NCI-H2171 (cell line): ENCODE measurements at regions not wholly inside any gene's neighbourhood (a gene's known extent, or its start where the extent isn't known, plus 50 kb on each side); places are given as distances from the start of the nearest gene placed in this dataset.
"Not testable (repeated sequence)": the region's sequence is repeated elsewhere in the genome, so short reads cannot be mapped to it uniquely, and the experiment has no call there.

Source experiments
- DNase-seq: peaks from one replicate; lab custom pipeline; 2025; lab: John Stamatoyannopoulos, UW

GRCh38 chr20:47983642-47984041 is 198.4 kb upstream of the SULF2 start:
- DNase-seq: not testable (repeated sequence)

DNA sequence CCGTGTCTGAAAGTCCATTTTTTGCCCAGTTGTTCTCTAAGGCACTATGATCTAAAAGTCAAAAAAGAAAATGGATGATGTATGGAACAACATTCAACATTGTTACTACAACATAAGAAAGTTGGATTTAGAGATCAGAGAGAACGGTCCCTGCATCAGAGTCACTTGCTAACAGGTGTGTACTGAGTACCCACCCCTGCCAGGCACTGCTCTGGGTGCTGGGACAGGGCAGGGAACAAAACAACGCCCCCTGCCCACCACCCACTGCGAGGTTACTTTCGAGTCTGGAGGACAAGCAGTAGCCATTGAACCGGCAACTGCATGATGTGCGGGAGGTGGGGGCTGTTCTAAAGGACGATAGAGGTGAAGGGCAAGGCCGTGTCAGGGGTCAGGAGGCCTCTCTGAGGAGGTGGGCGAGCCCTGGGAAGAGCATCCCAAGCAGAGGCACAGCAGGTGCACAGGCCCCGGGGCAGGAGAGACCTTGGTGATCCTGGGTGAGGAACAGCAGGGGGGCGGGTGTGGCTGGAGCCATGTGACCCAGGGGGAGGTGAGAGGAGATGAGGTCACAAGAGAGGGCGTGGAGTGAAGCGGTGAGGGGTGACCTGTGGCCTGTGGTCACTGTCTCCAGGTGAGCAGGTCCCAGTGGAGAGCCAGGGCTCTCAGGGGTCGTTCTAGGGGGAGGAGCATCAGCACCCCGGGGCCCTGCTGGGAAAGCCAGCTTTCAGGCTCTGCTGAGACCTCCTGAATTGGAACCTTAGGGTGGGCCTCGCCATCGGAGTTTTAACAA is 197.5 kb upstream of the SULF2 start:
- DNase-seq: no peak

DNA sequence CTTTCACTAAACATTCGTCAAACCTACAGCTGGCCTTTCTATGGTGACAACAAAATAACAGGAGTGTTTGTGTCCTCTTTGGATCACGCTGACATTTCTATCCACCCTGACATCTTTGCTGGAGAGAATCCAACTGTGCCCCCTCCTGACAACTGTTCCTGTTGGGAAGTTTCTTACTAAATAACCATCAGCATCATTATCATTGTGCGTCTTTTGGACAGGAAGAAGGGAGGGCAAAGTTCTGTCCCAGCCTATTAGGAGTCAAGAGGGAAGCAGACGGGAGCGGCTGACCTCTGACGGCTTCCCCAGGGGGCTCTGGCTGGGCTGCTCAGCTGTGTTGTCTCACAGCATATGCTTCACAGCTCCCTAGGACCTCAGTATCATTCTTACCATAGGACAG is 195.9 kb upstream of the SULF2 start:
- DNase-seq: no peak

DNA sequence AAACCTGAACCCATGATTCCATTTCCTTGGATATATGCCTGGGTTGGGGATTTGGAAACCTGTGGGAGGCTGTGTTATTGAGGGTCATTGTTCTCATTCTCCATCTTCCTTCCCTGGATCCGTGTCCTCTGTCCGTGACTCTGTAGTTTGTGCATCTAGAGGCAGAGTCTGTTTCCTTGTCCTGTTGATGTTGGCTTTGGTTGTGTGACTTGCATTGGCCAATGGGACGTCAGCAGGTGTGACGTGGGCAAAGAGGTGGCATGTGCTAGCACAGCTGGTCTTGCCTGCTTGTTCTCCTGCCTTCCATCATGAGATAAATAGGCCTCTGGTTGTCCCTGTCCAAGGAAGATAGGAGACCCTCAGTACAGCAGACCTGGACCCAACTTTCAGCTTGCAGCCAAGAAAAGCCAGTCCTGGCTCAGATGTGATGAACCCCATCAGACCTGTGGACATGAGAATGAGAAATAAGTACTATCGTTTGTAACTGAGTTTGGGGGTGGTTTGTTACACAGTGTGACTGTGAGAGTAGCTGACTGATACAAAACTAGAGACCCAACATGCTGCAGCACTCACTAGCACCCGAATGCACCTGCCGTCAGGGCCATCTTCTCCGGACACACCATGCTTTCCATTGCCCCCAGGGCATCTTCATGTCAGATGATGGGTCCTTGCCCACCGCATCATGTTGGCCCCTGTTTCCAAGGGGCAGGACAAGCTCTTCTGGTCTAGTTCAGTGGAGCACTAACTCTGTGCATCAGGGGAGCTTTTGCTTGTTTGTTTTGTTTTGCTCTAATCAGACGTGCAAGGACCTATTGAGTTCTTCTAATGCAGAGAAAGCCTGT is 195.3 kb upstream of the SULF2 start:
- no peak for DNase-seq

DNA sequence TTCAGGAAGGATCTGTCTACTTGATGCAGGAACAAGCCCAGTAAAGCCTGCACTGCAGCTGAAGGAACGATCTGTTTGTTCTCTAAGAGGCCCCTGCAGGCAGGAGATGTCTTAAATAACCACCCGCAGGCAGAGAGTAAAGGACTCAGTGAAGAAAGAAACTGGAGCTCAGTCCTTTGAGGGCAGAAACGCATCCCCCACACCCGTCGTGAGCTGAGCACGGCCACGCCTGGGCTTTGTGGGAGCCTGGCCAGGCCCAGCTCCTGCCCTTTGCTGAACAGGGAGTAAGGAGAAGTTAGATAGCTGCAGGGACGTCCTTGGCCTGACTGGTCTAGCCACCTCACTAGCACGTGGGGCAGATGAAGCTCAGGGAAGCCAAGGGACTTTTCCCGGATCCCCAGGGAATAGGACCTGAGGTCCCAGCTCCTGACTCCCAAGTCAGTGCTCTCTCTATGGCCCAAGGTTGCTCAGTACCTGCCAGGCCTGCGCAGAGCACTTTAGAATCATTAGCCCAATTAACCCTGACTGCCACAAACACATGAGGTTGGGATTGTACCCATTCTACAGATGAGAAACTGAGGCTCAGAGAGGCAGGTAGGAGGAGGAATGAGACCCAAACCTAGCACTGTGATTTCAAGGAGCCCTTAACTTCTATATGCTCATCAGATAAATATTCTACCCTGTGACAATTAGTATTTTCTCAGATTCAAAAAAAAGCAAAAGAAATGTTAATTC is 194.2 kb upstream of the SULF2 start:
- DNase-seq: not testable (repeated sequence)

- DNase-seq: not testable (repeated sequence)
Observed at GRCh38 chr20:47978428-47979120, 193.3 kb upstream of the SULF2 start.

DNA sequence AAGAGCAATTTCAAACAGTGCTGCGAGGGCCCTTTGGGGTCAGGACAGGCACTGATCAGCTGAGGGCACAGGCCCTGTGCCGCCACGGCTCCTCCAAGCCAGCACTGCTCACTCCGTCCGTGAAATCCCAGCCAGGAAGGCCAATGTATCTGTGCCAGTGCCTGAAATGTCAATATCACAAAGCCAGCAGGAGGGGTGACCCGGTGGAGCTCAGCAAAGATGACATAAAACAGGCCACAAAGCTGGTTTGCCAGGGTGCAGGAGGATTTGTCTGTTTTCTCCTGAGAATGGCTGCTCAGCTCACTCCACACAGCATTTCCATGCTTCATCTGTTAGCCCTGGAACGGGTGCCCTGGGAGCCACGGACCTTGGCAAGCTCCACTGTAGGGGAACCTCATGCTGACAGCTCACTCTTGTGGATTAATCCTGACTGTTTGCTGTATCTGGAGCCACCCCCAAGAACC is 192.5 kb upstream of the SULF2 start:
- not testable (repeated sequence) for DNase-seq

DNA sequence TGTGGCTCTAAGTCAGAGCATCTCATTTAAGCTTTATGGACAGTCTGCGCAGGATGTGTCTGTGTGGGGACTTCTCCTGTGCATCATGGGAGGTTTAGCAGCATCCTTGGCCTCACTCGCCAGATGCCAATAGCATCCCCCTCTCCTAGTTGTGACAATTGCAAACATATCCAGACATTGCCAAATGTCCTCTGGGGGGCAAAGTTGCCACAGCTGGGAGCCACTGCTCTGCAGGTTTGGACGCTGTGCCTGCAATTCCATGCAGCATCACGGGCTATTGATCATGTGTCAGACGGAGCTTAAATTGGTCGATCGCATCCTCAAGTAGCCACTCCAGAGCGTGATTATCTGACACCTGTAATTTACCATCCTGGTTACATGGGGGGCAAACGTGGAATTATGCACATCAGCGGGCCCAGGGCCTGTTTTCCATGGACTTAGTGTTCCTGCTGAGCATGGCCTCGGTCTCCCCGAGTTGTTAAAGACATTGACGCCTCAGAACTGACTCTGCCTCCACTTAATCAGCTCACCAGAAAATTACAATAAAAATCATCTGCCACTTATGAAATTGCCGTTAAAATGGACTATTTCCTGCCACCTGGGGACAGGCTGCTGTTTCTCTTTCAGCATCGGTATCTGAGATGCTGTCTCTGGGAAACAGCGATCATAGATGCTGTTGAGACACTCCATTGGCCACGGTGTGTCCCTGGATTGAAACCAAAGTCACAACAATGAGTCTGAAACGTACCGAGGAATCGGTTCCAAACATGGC is 191.9 kb upstream of the SULF2 start:
- not testable (repeated sequence) for DNase-seq

DNA sequence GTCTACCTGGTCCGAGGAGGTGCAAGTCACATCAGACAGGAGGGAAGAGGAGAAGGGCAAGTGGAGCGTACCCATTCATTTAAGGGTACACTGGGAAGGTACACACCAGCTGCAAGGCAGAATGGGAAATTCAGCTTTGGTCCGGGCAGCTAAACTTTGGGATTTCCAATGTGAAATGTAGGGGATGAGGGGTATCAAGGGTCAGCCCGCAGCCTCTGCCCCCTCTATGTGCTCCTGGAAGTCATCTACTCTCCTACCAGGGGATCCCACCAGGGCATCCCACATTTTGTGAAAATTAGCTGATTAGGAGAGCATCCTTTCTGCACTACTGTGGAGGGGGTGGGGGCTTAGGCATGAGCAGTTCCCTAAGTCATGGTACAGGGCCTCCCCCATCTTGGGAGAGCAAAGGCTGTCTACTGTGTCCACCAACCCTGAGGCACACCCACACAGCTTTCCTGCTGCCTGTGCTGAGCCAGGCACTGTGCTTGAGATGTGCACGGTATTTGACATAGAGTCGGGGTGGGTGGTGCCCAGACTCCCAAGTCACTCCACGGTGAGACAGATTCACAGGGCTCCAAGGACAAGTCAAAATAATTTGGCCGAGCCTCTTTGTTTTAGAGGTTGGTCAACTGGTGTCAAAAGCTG is 189.1 kb upstream of the SULF2 start:
- no peak for DNase-seq

DNA sequence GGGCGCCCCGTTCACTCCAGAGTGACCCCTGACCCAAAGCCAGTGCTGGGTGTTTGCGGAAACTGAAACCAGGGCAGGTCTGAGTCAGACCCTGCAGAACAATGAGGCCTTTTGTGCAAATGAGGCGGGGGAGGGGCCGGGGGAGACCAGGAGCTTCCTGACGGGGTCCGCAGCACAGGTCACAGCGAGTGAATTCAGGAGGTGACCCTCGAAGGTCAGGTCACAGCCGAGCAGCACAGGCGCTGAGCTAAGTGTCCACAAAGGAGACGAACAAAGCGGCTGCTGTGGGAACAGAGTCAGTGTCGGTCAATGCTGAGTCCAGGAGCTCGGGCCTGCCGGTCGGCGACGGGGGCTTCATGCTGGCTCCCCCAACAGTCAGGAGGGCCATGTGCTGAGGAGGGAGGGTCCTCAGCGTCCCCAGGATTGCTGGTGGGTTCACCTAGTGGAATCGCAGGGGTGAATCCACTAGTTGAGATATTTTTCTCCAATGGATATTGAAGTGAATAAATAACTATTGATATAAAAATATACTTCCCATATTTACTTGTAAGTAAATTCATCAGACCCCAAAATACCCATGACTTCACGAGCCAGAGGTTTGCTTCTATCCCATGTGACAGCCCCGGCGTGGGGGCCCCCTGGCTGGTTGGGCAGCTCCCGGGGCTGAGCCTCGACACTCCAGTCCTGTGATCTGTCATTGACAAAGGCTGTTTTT is 188.4 kb upstream of the SULF2 start:
- DNase-seq: no peak

DNA sequence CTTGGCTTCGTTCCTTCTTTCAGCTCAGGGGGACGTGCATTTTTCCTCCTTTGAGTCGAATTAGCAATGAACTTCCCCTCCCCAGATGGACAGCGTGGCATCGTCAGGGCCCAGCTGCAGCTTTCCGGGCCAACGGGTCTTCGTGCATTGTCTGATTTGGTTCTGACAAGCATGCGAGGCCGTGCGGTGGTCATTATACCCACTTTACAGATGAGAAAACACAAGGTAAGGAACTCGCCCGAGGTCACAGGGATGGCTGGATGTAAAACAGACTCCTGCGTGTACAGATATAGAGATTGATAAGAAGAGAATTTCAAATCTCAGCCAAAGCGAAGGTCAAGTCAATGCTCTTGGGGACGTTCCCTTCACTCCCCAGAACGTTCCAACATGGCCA is 187.6 kb upstream of the SULF2 start:
- DNase-seq: no peak

DNA sequence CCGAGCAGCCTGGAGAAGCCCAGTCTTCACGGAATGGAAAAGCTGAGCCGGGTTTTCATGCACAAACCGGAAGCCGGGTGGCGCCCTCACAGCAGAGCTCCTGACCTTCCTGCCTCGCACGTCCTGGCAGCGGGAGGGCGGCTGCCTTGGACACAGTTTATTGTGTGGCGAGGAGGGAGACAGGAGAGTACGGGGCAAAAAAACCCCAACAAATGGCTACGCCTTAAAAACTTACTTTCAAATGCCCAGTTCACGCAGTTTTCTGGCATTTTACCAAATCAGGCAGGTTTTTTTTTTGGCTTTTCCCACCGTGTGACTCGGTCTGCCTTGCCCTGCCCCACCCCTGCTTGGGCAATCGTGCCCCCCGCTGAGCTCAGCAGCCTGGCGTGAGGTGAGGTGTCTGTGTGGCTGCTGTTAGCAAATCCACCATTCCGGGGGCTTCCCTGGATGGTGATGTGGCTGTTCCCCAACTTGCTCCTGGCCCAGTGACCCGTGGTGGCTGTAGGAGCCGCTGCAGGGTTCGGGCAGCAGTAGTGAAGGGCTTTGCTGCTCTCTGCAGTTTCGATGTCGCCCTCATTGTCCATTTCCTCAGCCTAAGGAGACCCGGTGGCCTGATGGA is 187.1 kb upstream of the SULF2 start:
- DNase-seq: peak; percentile 39

DNA sequence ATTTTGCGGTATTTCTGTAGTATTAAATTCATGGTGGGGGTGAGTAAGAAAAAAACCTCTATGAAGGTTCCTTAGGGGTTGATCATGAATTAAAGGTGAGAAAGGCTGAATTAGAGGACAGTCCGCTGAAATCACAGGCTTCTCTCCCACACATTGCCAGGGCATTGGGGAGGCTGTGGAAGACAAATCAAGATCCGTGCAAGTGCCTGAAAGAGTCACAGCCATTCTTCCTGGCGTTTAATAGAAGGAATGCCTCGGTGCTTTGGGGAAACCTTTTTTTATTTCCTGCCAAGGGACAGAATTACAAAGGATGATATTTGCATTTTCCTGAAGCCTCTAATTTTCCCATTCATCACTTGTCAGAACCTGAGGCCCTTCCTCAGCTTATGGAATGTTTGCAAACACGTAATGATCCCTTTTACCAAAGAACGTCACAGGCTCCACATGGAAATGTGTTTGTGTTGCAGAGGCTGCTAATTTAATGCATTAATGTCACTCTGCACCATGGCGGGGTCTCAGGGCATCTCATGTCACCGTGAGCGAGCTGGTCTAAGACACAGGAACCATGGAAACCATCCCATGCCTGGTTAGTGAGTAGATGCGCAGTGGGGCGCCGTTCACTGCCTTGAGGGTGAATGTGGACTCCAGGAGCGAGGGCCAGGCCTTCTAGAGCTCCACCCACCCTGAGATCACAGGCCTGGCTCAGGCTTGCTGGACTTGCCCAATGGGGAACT is 185.9 kb upstream of the SULF2 start:
- DNase-seq: no peak

- DNase-seq: no peak
Observed at GRCh38 chr20:47970282-47970903, 185.1 kb upstream of the SULF2 start.

DNA sequence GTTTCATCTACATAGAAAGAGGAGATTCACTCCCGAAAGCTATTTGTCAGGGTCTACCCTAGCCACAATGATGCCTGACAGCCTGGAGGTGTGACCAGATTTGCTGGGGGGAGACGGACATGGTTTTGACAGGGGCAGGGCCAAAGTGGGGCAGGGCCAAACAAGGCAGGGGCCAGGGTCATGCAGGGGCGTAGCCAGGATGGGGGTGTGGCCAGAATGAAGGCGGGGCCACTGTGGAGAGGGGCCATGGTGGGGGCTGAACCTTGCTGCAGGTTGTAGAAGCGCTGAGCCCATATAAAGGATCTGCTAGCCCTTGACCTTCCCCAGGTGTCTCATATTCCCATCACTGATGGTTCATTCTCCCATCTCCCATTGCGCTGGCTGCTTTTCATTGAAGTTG is 184.1 kb upstream of the SULF2 start:
- DNase-seq: no peak

DNA sequence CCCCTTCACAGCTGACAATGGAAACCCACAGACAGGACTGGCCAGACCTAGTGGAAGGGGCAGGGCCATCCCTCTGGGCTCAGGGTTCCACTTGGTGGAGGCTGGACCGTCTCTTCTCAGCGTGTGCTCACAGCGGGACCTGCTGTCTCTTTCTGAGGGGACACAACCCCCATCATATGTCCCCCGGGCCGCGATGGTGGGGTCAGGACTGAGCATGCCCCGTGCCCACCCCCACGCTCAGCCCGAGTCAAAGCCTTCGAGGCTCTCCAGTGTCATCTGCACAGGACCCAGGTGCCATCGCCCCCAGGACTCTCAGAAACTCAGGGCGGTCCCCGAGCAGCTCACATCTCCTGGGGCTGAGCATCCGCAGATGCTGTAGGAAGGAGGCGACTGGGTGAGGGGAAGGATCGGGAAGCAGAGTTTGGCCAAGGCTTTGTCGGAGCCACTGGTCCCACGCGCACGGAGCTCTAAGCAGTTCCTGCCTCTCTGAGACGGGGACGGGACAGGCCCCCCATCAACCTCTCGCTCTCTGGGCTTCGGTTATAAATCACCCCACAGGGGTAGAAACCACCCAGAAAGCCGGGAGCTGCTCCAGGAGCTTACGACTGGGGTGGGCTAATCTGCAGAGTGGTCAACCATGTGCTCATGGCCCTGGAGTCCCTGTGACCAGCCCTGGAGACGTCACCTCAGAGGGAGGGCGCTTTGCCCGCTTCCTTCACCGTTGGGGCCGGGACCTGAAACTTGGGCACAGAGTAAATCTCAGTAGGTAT is 183.4 kb upstream of the SULF2 start:
- DNase-seq: no peak

DNA sequence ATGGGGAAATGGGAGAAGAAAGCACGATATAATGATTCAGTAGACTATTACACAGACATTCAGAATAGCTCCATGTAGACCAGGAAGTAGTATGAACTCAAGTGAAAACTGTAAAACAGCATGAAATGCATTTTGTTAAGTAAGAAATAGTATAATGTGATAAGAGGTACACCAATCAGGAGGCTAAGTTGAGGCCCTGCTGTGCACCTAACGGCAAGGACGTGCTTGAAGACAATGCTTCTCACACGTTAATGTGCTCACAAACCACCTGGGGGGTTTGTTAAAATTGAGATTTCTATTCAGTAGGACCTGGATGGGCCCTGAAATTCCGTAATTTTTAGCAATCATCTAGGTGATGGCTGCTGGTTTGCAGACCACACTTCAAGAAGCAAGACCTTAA is 178.9 kb upstream of the SULF2 start:
- DNase-seq: no peak

GRCh38 chr20:47963022-47963421 is 177.7 kb upstream of the SULF2 start:
- DNase-seq: no peak
